DMS 273 (cell line): ENCODE measurements at regions not wholly inside any gene's neighbourhood (a gene's known extent, or its start where the extent isn't known, plus 50 kb on each side); places are given as distances from the start of the nearest gene placed in this dataset.

Experiments
- DNase-seq: peaks from one replicate; lab custom pipeline; 2025; ENCODE audit not compliant: unreplicated experiment; lab: John Stamatoyannopoulos, UW

- DNase-seq: no peak
Measured at GRCh38 chr11:15889363-15890030, 466.8 kb downstream of the SOX6 start.

- no peak for DNase-seq
Measured at GRCh38 chr11:15890031-15890713, 466.2 kb downstream of the SOX6 start.

- no peak for DNase-seq
Measured at GRCh38 chr11:15893080-15893492, 463.3 kb downstream of the SOX6 start.

- DNase-seq: no peak
Measured at GRCh38 chr11:15896026-15896425, 460.3 kb downstream of the SOX6 start.

- DNase-seq: no peak
Measured at GRCh38 chr11:15896530-15896929, 459.8 kb downstream of the SOX6 start.

- no peak for DNase-seq
Measured at GRCh38 chr11:15897211-15897960, 459.0 kb downstream of the SOX6 start.

GRCh38 chr11:15901054-15901453 is 455.3 kb downstream of the SOX6 start:
- DNase-seq: no peak

GRCh38 chr11:15901790-15902189 is 454.6 kb downstream of the SOX6 start:
- no peak for DNase-seq

GRCh38 chr11:15903246-15903645 is 453.1 kb downstream of the SOX6 start:
- no peak for DNase-seq

- DNase-seq: no peak
Measured at GRCh38 chr11:15905366-15906104, 450.8 kb downstream of the SOX6 start.

GRCh38 chr11:15906481-15907035 is 449.8 kb downstream of the SOX6 start:
- DNase-seq: no peak

GRCh38 chr11:15907806-15908205 is 448.5 kb downstream of the SOX6 start:
- DNase-seq: no peak

GRCh38 chr11:15909937-15910598 is 446.3 kb downstream of the SOX6 start:
- no peak for DNase-seq

- DNase-seq: no peak
Measured at GRCh38 chr11:15910761-15911160, 445.6 kb downstream of the SOX6 start.

- DNase-seq: peak; percentile 79
Measured at GRCh38 chr11:15911377-15912044, 444.8 kb downstream of the SOX6 start.

- no peak for DNase-seq
Measured at GRCh38 chr11:15912291-15912690, 444.1 kb downstream of the SOX6 start.

- DNase-seq: no peak
Measured at GRCh38 chr11:15912825-15913224, 443.5 kb downstream of the SOX6 start.

GRCh38 chr11:15913261-15913660 is 443.1 kb downstream of the SOX6 start:
- no peak for DNase-seq
